PC-9 (cell line): ENCODE measurements at regions not wholly inside any gene's neighbourhood (a gene's known extent, or its start where the extent isn't known, plus 50 kb on each side); places are given as distances from the start of the nearest gene placed in this dataset.

ENCODE experiments used
- EZH2 ChIP-seq: fragments of 200-600 bp; sonication (generic); IDR thresholded peaks from 2 replicates; pipeline ENCODE4 v1.8.0; 2017; ENCODE audit warnings: antibody characterized with exemption, low read depth
- TF ChIP-seq, protein P1 (sequence below): fragments of 200-600 bp; sonication (generic); conservative IDR thresholded peaks from 2 replicates; pipeline ENCODE4 v1.6.1; 2017; ENCODE audit warnings: mixed run types, antibody characterized with exemption, mild to moderate bottlenecking, moderate library complexity

DNA sequence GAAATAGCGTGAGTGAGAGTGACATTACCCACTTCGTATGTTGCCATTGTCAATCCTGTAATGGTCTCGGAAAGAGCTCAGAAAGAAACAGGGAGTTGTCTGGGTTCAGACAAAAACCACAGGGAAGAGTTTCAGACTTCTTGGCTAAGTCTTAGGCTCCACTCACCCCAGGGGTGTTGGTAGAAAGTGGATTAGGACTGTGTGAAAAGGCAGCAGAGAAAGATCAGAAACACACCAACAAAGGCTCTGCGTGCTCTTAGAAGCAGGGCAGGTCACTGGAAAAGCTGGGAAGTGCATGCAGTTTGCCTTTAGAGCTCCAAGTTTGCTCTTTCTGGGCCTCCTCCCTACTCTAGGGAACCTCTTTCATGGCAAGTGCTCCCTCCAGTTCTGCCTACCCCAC, 106.1 kb upstream of the PLXNC1 start:
- TF ChIP-seq, protein P1, sequence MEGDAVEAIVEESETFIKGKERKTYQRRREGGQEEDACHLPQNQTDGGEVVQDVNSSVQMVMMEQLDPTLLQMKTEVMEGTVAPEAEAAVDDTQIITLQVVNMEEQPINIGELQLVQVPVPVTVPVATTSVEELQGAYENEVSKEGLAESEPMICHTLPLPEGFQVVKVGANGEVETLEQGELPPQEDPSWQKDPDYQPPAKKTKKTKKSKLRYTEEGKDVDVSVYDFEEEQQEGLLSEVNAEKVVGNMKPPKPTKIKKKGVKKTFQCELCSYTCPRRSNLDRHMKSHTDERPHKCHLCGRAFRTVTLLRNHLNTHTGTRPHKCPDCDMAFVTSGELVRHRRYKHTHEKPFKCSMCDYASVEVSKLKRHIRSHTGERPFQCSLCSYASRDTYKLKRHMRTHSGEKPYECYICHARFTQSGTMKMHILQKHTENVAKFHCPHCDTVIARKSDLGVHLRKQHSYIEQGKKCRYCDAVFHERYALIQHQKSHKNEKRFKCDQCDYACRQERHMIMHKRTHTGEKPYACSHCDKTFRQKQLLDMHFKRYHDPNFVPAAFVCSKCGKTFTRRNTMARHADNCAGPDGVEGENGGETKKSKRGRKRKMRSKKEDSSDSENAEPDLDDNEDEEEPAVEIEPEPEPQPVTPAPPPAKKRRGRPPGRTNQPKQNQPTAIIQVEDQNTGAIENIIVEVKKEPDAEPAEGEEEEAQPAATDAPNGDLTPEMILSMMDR, result no peak
- TF ChIP-seq EZH2, result no peak
